Heart left ventricle (tissue), 13 donors: ENCODE measurements at regions not wholly inside any gene's neighbourhood (a gene's known extent, or its start where the extent isn't known, plus 50 kb on each side); places are given as distances from the start of the nearest gene placed in this dataset.

Source experiments
- POLR2A ChIP-seq, 2 donors: fragments of 450-650 bp; IDR thresholded peaks; one replicate each; pipeline ENCODE4 v1.6.1; 2017; ENCODE audit warnings: antibody characterized with exemption in 2 of 2, mild to moderate bottlenecking in 2 of 2, moderate library complexity in 2 of 2
- TF ChIP-seq, protein P1 (sequence below), 12 donors: fragments of 200-600 bp; sonication (generic) in 4 of 12; IDR thresholded peaks; one replicate each; pipeline versions ENCODE4 v1.5.0 to v1.8.0; 2018 to 2022; ENCODE audit warnings: antibody characterized with exemption in 12 of 12, mild to moderate bottlenecking in 5 of 12
- donor health status: ischemic (EF 13 %, LVEDD 7.1; RV severe dilation, severe dysfunction).
- donor health status: DM: no; HTN: yes; CAD: no.
- donor health status: DM: no; HTN: no; CAD: no.
- donor health status: ischemic (EF 25% LVEDD 6.9; RV normal size, moderate dysfunction).
- donor health status: ischemic (EF 25% LVEDD 5.7; RV mildly dilated, moderate dysfunction).
- donor health status: ischemic (EF 35%, LVEDD 5.7; RV mildly dilated, moderate dysfunction).
- donor health status: nonischemic (EF 11% LVEDD 7.7; RV severe dilation, severe dysfunction).
- donor health status: DM: yes; HTN: yes; CAD: no.
- donor health status: PGD.
- donor health status: ischemic (EF 29% LVEDD 5.4; RV normal size, mild dysfunction).
- donor health status: nonischemic (EF 23%, LVEDD 6.1; RV moderate dilation, normal function).

DNA sequence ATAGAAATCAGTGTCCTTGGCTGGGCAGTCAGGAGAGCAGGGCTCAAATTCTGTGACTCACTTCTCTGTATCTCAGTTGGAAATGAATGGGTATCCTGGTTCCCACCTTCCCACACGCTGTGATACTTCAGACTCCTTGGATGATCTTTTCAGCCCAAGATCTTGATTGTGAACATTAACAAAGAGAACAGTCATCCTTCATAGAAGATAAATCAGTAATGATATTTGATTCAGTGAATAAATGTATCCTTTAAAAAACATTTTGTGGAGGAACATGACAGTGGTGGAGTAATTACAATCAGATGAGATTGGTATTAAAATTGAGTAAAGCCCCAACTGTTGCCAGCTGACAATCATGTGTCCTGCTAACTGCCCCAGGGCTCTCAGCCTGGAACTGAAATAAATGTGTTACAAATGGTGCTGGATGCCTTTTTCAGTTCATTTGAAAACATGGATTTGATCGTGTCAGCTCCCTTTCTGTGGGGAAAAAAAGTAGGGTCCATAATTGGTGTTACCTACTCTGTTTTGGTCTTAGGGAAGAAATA is 72.9 kb upstream of the OR5AN1 start:
- TF ChIP-seq, protein P1, sequence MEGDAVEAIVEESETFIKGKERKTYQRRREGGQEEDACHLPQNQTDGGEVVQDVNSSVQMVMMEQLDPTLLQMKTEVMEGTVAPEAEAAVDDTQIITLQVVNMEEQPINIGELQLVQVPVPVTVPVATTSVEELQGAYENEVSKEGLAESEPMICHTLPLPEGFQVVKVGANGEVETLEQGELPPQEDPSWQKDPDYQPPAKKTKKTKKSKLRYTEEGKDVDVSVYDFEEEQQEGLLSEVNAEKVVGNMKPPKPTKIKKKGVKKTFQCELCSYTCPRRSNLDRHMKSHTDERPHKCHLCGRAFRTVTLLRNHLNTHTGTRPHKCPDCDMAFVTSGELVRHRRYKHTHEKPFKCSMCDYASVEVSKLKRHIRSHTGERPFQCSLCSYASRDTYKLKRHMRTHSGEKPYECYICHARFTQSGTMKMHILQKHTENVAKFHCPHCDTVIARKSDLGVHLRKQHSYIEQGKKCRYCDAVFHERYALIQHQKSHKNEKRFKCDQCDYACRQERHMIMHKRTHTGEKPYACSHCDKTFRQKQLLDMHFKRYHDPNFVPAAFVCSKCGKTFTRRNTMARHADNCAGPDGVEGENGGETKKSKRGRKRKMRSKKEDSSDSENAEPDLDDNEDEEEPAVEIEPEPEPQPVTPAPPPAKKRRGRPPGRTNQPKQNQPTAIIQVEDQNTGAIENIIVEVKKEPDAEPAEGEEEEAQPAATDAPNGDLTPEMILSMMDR (IDR thresholded peaks at IDR 0.05), result no peak
- no peak for TF ChIP-seq POLR2A (IDR thresholded peaks at IDR 0.05)
